ENCODE measurements at regions not wholly inside any gene's neighbourhood (a gene's known extent, or its start where the extent isn't known, plus 50 kb on each side); places are given as distances from the start of the nearest gene placed in this dataset.

- intact Hi-C loops (cut with DNase I) = no loop called here
- no peak overlapping the region for H3K4me3 ChIP-seq (ENCODE audit: low read length)
- ATAC-seq (no peak), DNase-seq (no peak)
- no peaks in the 10 kb centered on the region for H3K27me3 ChIP-seq (ENCODE audit: control insufficient read depth, insufficient read depth)
- WGBS = 72% methylated on average over 2 of the region's 2 CpGs
- no peaks in the 10 kb centered on the region for H3K9me3 ChIP-seq (ENCODE audit: control insufficient read depth, low read length)
- no peaks in the 10 kb centered on the region for H3K4me1 ChIP-seq (ENCODE audit: control insufficient read depth, insufficient read depth, low read length)
- no peak overlapping the region for H3K27ac ChIP-seq (ENCODE audit: low read length)
These were observed 203.1 kb downstream of the ASCL1 start for GRCh38 chr12:103160622-103161021.

DNA sequence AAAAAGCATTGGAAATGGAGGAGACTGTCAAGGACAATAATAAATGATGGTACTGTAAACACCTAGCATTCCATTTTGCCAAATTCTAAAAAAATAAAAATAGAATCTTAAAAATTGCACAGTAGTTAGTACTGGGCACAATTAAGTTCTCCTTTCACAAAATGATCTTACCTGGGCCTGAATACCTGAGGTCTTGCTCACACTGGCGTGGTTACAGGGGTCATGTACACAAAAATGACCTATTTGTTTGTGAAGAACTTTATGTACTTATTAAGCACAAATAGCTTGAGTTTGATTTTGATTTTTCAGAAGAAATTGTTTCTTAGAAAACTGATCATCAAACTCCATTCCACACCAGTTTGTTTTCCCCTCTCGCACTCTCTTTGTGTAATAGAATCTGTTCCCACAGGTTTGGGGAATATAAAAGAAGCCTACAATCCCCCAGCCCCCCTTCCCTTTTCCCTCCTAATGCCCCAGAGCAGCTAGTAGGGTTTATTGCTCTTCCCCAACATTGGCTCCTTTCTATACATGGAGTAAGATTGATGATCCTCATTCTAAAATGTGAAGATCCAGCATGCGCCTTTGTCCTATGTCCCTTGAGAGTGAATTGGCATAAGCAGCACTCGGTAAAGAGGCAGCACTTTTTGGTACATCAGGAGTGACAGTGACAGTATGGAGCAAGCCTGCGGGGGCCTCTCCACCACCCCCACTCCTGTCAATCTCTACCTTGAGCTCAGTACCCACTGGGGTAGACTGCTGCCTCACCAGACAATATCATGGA is 204.3 kb downstream of the ASCL1 start:
- intact Hi-C loops (cut with DNase I) = no loop called here
- Histone ChIP-seq H3K9me3 (ENCODE audit: control insufficient read depth, low read length) (no peaks in the 10 kb centered on the region), H3K27me3 (ENCODE audit: control insufficient read depth, insufficient read depth) (no peaks in the 10 kb centered on the region), H3K4me1 (ENCODE audit: control insufficient read depth, insufficient read depth, low read length) (no peaks in the 10 kb centered on the region), H3K27ac (ENCODE audit: low read length) (no peak overlapping the region), H3K4me3 (ENCODE audit: low read length) (no peak overlapping the region)
- 69% methylated on average over 5 of the region's 5 CpGs for WGBS
- DNase-seq = no peak
- no peak for ATAC-seq

DNA sequence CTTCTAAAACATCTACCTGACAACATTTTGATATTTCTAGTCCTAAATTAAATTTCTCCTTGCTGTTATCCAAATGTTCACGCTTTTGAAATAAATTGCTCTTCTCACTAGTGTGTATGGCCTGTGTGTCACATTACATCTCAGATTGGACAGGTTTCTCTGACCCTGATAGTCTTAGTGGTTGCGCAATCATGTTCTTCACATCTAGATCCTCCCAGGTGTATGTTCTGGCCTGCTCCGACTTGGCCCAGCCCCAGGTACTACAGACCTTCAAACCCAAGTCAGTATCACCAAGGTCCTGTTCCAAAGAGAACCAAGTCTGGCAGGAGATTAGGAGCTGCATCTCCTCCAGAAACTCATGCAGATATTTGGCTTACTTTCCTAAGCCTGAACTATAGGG is 209.5 kb downstream of the ASCL1 start:
- no peaks in the 10 kb centered on the region for H3K9me3 ChIP-seq (ENCODE audit: control insufficient read depth, low read length)
- DNase-seq (no peak), ATAC-seq (no peak)
- H3K4me3 ChIP-seq (ENCODE audit: low read length) = no peak overlapping the region
- H3K4me1 ChIP-seq (ENCODE audit: control insufficient read depth, insufficient read depth, low read length) = no peaks in the 10 kb centered on the region
- H3K27me3 ChIP-seq (ENCODE audit: control insufficient read depth, insufficient read depth) = no peaks in the 10 kb centered on the region
- intact Hi-C loops (cut with DNase I) = no loop called here
- WGBS = 82% methylated on average over 3 of the region's 3 CpGs
- no peak overlapping the region for H3K27ac ChIP-seq (ENCODE audit: low read length)

- no peaks in the 10 kb centered on the region for H3K27me3 ChIP-seq (ENCODE audit: control insufficient read depth, insufficient read depth)
- intact Hi-C loops (cut with DNase I) = no loop called here
- no peak overlapping the region for H3K4me3 ChIP-seq (ENCODE audit: low read length)
- no peak overlapping the region for H3K27ac ChIP-seq (ENCODE audit: low read length)
- ATAC-seq (no peak), DNase-seq (no peak)
- H3K4me1 ChIP-seq (ENCODE audit: control insufficient read depth, insufficient read depth, low read length) = no peaks in the 10 kb centered on the region
- WGBS = 41% methylated on average over 1 of the region's 1 CpG
- no peaks in the 10 kb centered on the region for H3K9me3 ChIP-seq (ENCODE audit: control insufficient read depth, low read length)
These were observed 215.1 kb downstream of the ASCL1 start for GRCh38 chr12:103172447-103173112.

DNA sequence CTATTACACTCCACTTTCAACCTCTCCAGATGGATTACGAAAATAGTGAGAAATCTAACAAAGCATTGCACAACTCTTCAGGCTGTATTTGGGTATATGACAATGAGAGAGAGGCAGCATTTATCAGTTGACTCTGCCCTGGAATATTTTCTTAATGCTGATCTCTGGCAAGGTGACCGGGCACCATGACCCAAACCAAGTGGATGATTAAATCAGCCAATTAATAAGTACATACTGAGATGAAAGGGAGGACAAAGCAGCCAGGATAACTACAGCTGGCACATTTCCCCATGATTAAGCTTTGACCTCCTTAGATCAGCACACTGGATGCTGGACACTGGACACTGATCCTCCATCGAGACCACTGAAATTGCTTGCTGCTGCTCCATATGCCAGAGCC is 218.2 kb downstream of the ASCL1 start:
- Histone ChIP-seq H3K27me3 (ENCODE audit: control insufficient read depth, insufficient read depth) (no peaks in the 10 kb centered on the region), H3K9me3 (ENCODE audit: control insufficient read depth, low read length) (no peaks in the 10 kb centered on the region), H3K4me3 (ENCODE audit: low read length) (no peak overlapping the region), H3K4me1 (ENCODE audit: control insufficient read depth, insufficient read depth, low read length) (no peaks in the 10 kb centered on the region), H3K27ac (ENCODE audit: low read length) (no peak overlapping the region)
- DNase-seq = no peak
- intact Hi-C loops (cut with DNase I) = no loop called here
- no peak for ATAC-seq
- 77% methylated on average over 3 of the region's 3 CpGs for WGBS

DNA sequence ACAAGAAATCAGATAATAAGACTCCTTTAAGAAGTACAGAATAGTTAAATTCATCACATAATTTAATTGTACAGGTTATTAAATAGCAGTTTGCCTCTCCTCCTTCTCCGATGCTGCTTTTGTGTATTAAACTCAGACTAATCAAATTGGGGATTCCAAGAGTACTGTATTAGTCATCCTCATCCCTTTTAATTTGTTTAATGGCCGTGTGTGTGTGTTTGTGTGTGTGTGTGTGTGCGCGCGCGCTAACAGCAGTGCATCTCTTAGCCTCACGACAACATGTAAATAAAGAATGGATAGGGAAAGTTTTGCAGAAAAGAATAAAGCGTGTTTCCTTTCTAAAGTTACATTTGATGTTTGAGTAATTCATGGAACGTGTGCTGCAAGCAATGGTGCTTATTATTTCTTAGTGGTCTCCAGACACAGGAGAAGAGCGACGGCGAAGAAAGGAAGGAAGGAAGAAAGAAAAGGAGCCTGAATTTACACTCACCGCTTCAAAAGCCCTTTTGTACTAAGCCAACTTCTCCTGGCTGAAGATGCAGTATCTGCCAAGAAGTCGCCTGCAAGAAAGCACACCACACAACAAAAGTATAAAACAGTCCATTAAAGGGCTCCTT is 220.3 kb downstream of the ASCL1 start:
- Histone ChIP-seq H3K4me3 (ENCODE audit: low read length) (no peak overlapping the region), H3K27me3 (ENCODE audit: control insufficient read depth, insufficient read depth) (no peaks in the 10 kb centered on the region), H3K9me3 (ENCODE audit: control insufficient read depth, low read length) (no peaks in the 10 kb centered on the region), H3K27ac (ENCODE audit: low read length) (no peak overlapping the region), H3K4me1 (ENCODE audit: control insufficient read depth, insufficient read depth, low read length) (no peaks in the 10 kb centered on the region)
- intact Hi-C loops (cut with DNase I) = no loop called here
- no peak for ATAC-seq
- no peak for DNase-seq
- WGBS = 71% methylated on average over 14 of the region's 14 CpGs

- no peak overlapping the region for H3K27ac ChIP-seq (ENCODE audit: low read length)
- H3K9me3 ChIP-seq (ENCODE audit: control insufficient read depth, low read length) = no peaks in the 10 kb centered on the region
- H3K4me3 ChIP-seq (ENCODE audit: low read length) = no peak overlapping the region
- H3K27me3 ChIP-seq (ENCODE audit: control insufficient read depth, insufficient read depth) = no peaks in the 10 kb centered on the region
- WGBS = 77% methylated on average over 14 of the region's 14 CpGs
- ATAC-seq (no peak), DNase-seq (no peak)
- no peaks in the 10 kb centered on the region for H3K4me1 ChIP-seq (ENCODE audit: control insufficient read depth, insufficient read depth, low read length)
- intact Hi-C loops (cut with DNase I) = no loop called here
These were observed 221.0 kb downstream of the ASCL1 start for GRCh38 chr12:103178366-103179080.

DNA sequence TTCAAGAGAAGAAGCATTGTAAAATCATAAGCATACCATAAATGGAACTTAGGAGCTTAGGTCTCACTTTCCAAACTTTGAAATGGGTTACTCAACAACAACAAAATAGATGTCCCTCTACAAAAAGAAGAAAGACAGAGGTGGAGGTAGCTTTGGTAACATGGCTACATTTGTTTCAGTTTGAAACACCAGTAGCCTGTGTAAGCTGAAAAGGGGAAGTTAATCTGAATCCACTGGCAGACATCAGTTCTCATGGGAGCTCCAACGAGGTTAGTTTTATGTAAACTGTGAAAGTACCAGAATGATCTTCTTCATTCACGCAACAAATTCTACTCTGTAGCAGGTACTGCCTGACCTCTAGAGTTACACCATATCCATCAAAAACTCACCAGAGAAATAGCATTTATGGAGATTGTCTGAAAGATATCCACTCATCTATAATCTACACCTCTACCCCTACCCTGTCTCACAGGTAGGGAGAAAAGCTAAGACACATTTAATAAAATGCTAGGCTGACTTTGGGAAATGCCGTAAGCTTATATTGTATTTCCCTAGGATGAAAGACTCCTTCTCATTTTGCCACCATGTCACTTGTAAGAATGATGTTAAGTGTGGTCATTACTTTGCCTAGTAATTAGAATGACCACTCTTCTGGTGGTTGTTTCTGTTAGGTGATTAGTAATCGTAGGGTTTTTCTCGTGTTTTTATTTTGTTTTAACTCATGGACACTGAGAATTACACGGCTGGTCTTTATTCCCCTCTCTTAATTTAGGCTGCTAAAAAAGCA is 224.1 kb downstream of the ASCL1 start:
- DNase-seq = no peak
- no peak for ATAC-seq
- Histone ChIP-seq H3K4me1 (ENCODE audit: control insufficient read depth, insufficient read depth, low read length) (no peaks in the 10 kb centered on the region), H3K27ac (ENCODE audit: low read length) (no peak overlapping the region), H3K9me3 (ENCODE audit: control insufficient read depth, low read length) (no peaks in the 10 kb centered on the region), H3K4me3 (ENCODE audit: low read length) (no peak overlapping the region), H3K27me3 (ENCODE audit: control insufficient read depth, insufficient read depth) (no peaks in the 10 kb centered on the region)
- WGBS = 59% methylated on average over 6 of the region's 6 CpGs
- intact Hi-C loops (cut with DNase I) = no loop called here

GRCh38 chr12:103182299-103182698 is 224.8 kb downstream of the ASCL1 start:
- H3K9me3 ChIP-seq (ENCODE audit: control insufficient read depth, low read length) = no peaks in the 10 kb centered on the region
- no peak overlapping the region for H3K4me3 ChIP-seq (ENCODE audit: low read length)
- H3K27me3 ChIP-seq (ENCODE audit: control insufficient read depth, insufficient read depth) = no peaks in the 10 kb centered on the region
- 41% methylated on average over 1 of the region's 1 CpG for WGBS
- DNase-seq = no peak
- intact Hi-C loops (cut with DNase I) = no loop called here
- no peaks in the 10 kb centered on the region for H3K4me1 ChIP-seq (ENCODE audit: control insufficient read depth, insufficient read depth, low read length)
- no peak overlapping the region for H3K27ac ChIP-seq (ENCODE audit: low read length)
- no peak for ATAC-seq

- Histone ChIP-seq H3K27me3 (ENCODE audit: control insufficient read depth, insufficient read depth) (no peaks in the 10 kb centered on the region), H3K27ac (ENCODE audit: low read length) (no peak overlapping the region), H3K4me3 (ENCODE audit: low read length) (no peak overlapping the region), H3K9me3 (ENCODE audit: control insufficient read depth, low read length) (no peaks in the 10 kb centered on the region), H3K4me1 (ENCODE audit: control insufficient read depth, insufficient read depth, low read length) (no peaks in the 10 kb centered on the region)
- ATAC-seq (no peak), DNase-seq (no peak)
- intact Hi-C loops (cut with DNase I) = no loop called here
- 74% methylated on average over 4 of the region's 4 CpGs for WGBS
These were observed 239.0 kb downstream of the ASCL1 start for GRCh38 chr12:103196467-103196866.

Data from right cardiac atrium (tissue), 5 donors.